T-helper 9 cell (primary cell): ENCODE measurements at regions not wholly inside any gene's neighbourhood (a gene's known extent, or its start where the extent isn't known, plus 50 kb on each side); places are given as distances from the start of the nearest gene placed in this dataset.

Experiments used
- DNase-seq: peaks from one replicate; pipeline ENCODE4 v3.0.0-alpha.2; 2020

GRCh38 chr1:8083739-8084484, 57.8 kb upstream of the ERRFI1 start:
- DNase-seq: no peak

DNA sequence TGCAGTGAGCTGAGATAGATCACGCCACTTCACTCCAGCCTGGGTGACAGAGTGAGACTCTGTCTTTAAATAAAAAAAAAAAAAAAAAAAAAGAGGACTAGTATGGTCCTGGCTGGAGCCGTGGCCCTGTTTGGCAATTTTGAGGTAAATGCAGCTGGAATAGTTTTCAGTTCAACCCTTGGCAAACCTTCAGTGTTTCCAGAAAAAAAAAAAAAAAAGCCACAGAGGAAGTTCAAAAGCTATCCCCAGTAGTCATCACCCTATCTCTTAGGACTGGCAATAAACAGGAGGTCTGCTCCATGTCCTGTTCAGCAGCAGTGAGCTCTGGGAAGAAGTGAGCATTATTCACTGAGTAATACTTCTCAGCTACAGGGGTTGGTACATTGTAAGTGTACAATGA, 56.8 kb upstream of the ERRFI1 start:
- DNase-seq: no peak

GRCh38 chr1:8078176-8078671, 52.1 kb upstream of the ERRFI1 start:
- no peak for DNase-seq

DNA sequence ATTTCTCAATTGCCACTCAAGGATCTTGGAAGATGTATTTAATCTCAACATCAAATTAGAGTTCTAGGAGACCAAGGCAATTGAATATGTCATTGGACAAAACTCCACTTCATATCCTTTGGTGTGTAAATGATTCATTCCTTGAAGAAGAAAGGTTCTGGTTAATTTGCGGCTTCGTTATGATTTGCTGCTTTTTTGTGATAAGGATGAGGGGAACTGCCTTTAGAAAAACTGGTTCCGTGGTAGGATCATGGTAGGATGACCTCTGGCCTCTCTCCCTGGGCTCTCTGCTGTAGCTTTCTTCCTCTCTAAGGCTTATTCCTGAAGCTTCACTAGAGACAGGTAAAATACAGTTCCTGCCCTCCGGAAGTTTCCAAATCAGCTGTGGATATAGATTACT, 51.5 kb upstream of the ERRFI1 start:
- no peak for DNase-seq

- DNase-seq: no peak
Measured at GRCh38 chr1:8077120-8077573, 51.0 kb upstream of the ERRFI1 start.

DNA sequence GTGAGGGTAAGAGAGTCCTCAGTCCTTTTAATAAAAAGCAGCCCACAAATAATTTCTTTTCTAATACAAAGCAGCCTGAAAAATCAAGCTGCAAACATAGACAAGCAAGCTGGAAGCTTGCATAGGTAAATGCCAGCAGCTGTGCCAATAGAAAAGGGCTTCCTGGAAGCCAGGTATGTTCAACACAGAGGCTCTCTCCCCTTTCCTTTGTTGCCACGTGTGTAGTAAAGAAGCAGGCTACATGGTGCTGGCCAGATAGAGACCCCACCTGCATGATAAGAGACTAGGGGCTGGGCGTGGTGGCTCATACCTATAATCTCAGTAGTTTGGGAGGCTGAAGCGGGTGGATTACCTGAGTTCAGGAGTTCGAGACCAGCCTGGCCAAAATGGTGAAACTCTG, 50.1 kb upstream of the ERRFI1 start:
- DNase-seq: no peak
